HUES64 (cell line): ENCODE measurements at regions not wholly inside any gene's neighbourhood (a gene's known extent, or its start where the extent isn't known, plus 50 kb on each side); places are given as distances from the start of the nearest gene placed in this dataset.

Experiments used
- H3K27ac ChIP-seq: 2 replicates; pipeline ENCODE4 v1.7.0; 2013; ENCODE audit warnings: low read depth, low read length, inconsistent platforms
- H3K27me3 ChIP-seq: 2 replicates; pipeline ENCODE4 v1.6.1; 2013; ENCODE audit warnings: mild to moderate bottlenecking, low read length; ENCODE audit not compliant: insufficient read depth
- H3K36me3 ChIP-seq: 2 replicates; pipeline ENCODE4 v1.6.1; 2013; ENCODE audit warnings: mild to moderate bottlenecking, low read length; ENCODE audit not compliant: insufficient read depth
- H3K4me1 ChIP-seq: 2 replicates; pipeline ENCODE4 v1.6.1; 2013; ENCODE audit warnings: mild to moderate bottlenecking, low read length, moderate library complexity; ENCODE audit not compliant: insufficient read depth
- H3K4me3 ChIP-seq: 2 replicates; pipeline ENCODE4 v1.5.1; 2013; ENCODE audit warnings: mild to moderate bottlenecking, low read length, moderate library complexity
- H3K9ac ChIP-seq: 2 replicates; pipeline ENCODE4 v1.6.1; 2013; ENCODE audit warnings: mild to moderate bottlenecking, low read depth, low read length
- H3K9me3 ChIP-seq: 2 replicates; pipeline ENCODE4 v1.6.1; 2013; ENCODE audit warnings: low read depth, low read length; ENCODE audit not compliant: insufficient read depth
- WGBS: fragments of 150-250, 120-280 bp; methylation state at CpG from one replicate; pipeline ENCODE4 v1.1.7; 2013; ENCODE audit warnings: missing lambda C conversion rate; 5-methylcytosine and 5-hydroxymethylcytosine counted together

- H3K36me3 ChIP-seq = no peaks in the 10 kb centered on the region
- 81% methylated on average over 41 of the region's 41 CpGs for WGBS
- peaks cover 9% of the 10 kb centered on the region for H3K4me1 ChIP-seq
- no peaks in the 10 kb centered on the region for H3K9me3 ChIP-seq
- no peaks in the 10 kb centered on the region for H3K27me3 ChIP-seq
- no peak overlapping the region for H3K9ac ChIP-seq
- H3K4me3 ChIP-seq = no peak overlapping the region
- H3K27ac ChIP-seq = no peak overlapping the region
Measured at GRCh38 chr22:49368976-49369725, 458.5 kb downstream of the BRD1 start.

DNA sequence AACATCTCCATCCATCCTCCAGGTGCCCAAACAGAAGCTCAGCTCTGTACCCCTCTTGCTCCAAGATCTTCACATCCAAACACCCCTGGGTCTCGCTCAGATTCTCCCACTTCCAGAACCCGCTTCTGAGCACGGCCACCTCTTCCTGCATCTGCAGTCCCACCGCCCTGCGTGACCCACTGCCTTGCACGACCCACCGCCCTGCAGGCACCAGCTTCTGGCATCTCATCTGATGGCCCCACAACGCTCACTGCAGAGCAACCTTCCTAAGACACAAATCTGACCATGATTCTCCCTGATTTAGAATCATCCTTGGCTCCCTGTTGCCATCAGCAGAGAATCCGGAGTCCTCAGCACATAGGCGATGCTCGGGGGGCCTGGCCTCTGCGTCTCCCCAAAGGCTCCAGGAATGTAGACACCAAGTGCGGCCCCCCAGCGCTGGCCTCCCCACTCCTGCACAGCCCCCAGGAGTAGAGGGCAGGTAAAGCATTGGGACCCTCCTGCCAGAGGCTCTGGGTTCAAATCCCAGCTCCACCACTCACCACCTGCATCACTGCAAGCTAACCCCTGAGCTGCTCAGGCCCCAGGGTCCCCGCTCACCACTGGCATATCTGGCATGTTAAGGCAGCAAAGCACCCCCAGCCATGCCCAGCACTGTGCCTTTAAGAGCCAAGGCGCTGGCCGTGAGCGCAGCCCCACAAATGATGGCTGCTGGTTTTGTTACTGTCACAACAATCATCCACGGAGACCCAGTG, 459.3 kb downstream of the BRD1 start:
- no peak overlapping the region for H3K27ac ChIP-seq
- peaks cover 9% of the 10 kb centered on the region for H3K4me1 ChIP-seq
- H3K36me3 ChIP-seq = no peaks in the 10 kb centered on the region
- H3K4me3 ChIP-seq = no peak overlapping the region
- no peaks in the 10 kb centered on the region for H3K9me3 ChIP-seq
- no peak overlapping the region for H3K9ac ChIP-seq
- 91% methylated on average over 19 of the region's 19 CpGs for WGBS
- H3K27me3 ChIP-seq = no peaks in the 10 kb centered on the region

DNA sequence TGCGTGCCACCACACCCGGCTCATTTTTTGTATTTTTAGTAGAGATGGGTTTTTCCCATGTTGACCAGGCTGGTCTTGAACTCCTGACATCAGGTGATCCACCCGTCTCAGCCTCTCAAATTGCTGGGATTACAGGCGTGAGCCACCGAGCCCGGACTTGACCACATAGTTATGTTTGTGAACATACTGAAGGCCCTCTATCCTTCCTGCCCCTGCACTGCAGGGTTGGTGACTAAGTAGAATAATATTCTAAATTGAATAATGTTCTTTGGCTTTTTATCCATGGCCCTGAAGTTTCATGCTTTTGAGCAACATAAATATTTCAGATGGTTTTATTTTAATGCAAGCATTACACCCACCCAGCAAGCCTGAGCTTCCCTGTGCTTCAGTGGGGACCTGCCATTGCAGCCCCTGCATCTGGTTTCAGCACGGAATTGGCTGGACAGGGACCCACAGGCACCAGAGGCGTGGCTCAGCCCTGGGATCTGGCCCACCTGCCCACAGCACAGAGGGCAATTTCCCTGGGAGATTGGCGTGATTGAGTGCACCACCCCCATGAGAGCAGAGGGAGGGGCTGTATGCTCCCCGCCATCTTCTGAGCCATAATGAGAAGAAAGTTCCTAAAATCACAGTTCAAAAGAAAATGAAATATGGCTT, 460.5 kb downstream of the BRD1 start:
- H3K9me3 ChIP-seq = no peaks in the 10 kb centered on the region
- peaks cover under 1% of the 10 kb centered on the region; the same call in 1 of the 2 replicates for H3K4me1 ChIP-seq
- 79% methylated on average over 9 of the region's 10 CpGs for WGBS
- no peaks in the 10 kb centered on the region for H3K36me3 ChIP-seq
- H3K9ac ChIP-seq = no peak overlapping the region
- H3K27ac ChIP-seq = no peak overlapping the region
- H3K4me3 ChIP-seq = no peak overlapping the region
- no peaks in the 10 kb centered on the region for H3K27me3 ChIP-seq

DNA sequence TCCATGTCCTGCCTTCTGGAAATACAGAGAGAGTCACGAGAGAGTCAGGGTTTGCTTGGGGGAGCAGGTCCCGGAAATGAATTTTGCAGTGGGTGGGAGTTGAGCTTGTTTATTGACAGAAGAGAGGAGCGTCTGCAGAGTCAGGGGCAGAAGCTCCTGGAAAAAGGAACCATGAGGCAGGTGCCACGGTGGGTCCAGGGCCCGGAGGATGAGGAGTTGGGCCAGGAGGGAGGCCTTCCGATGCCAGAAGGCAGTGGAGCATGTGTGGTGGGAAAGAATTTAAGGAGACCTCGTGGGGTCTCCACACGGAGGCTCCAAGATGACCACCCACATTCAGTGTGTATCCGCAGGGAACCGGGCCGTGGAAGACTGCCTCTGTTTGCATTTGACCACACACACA, 461.2 kb downstream of the BRD1 start:
- Histone ChIP-seq H3K9ac (no peak overlapping the region), H3K4me3 (no peak overlapping the region), H3K9me3 (no peaks in the 10 kb centered on the region), H3K27ac (no peak overlapping the region), H3K27me3 (no peaks in the 10 kb centered on the region), H3K4me1 (no peaks in the 10 kb centered on the region), H3K36me3 (no peaks in the 10 kb centered on the region)
- 85% methylated on average over 8 of the region's 11 CpGs for WGBS

DNA sequence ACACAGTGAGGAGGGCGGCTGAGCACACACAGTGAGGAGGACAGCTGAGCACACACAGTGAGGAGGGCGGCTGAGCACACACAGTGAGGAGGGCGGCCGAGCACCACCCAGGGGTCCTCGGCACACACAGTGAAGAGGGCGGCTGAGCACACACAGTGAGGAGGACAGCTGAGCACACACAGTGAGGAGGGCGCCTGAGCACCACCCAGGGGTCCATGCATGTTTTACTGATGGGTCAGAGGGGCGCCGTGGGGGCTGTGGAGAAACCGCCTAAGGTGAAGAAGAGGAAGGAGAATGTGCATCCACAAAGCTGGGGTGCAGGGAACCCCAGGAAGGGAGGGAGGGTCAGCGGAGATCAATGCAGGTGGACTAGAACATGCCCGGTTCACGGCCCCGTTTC, 461.8 kb downstream of the BRD1 start:
- WGBS = 89% methylated on average over 14 of the region's 14 CpGs
- H3K4me3 ChIP-seq = no peak overlapping the region
- H3K36me3 ChIP-seq = no peaks in the 10 kb centered on the region
- no peaks in the 10 kb centered on the region for H3K27me3 ChIP-seq
- no peaks in the 10 kb centered on the region for H3K9me3 ChIP-seq
- no peak overlapping the region for H3K9ac ChIP-seq
- no peaks in the 10 kb centered on the region for H3K4me1 ChIP-seq
- no peak overlapping the region for H3K27ac ChIP-seq

- H3K36me3 ChIP-seq = no peaks in the 10 kb centered on the region
- WGBS = 88% methylated on average over 15 of the region's 15 CpGs
- H3K27me3 ChIP-seq = no peaks in the 10 kb centered on the region
- no peak overlapping the region for H3K4me3 ChIP-seq
- no peak overlapping the region for H3K27ac ChIP-seq
- H3K9me3 ChIP-seq = no peaks in the 10 kb centered on the region
- no peaks in the 10 kb centered on the region for H3K4me1 ChIP-seq
- no peak overlapping the region for H3K9ac ChIP-seq
Measured at GRCh38 chr22:49365191-49365837, 462.4 kb downstream of the BRD1 start.

DNA sequence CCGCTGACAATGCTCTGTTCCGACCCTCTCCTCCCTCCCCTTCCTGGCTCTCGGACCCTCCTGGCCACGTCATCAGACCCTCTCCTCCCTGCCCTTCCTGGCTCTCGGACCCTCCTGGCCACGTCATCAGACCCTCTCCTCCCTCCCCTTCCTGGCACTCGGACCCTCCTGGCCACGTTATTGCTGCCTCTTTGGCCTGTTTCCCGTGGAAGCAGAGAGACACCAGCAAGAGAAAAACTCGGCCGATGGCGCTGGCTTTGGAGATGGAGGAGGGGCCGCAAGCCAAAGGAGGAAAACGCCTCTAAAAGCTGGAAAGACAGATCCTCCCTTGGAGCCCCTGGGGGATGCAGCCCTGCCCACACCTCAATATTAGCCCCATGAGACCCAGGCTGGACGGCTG, 463.3 kb downstream of the BRD1 start:
- Histone ChIP-seq H3K4me1 (no peaks in the 10 kb centered on the region), H3K9ac (no peak overlapping the region), H3K4me3 (no peak overlapping the region), H3K27ac (no peak overlapping the region), H3K27me3 (no peaks in the 10 kb centered on the region), H3K36me3 (no peaks in the 10 kb centered on the region), H3K9me3 (no peaks in the 10 kb centered on the region)
- 94% methylated on average over 15 of the region's 15 CpGs for WGBS

- Histone ChIP-seq H3K4me1 (no peaks in the 10 kb centered on the region), H3K9me3 (no peaks in the 10 kb centered on the region)
- 93% methylated on average over 27 of the region's 27 CpGs for WGBS
Measured at GRCh38 chr22:49363526-49364230, 464.0 kb downstream of the BRD1 start.

GRCh38 chr22:49362211-49362839, 465.3 kb downstream of the BRD1 start:
- WGBS = 88% methylated on average over 13 of the region's 13 CpGs
- Histone ChIP-seq H3K4me3 (no peak overlapping the region), H3K4me1 (no peaks in the 10 kb centered on the region), H3K36me3 (no peaks in the 10 kb centered on the region), H3K9me3 (no peaks in the 10 kb centered on the region), H3K27ac (no peak overlapping the region), H3K9ac (no peak overlapping the region), H3K27me3 (no peaks in the 10 kb centered on the region)

More at GRCh38 chr22:49363526-49364230, 464.0 kb downstream of the BRD1 start:
- Histone ChIP-seq H3K27ac (no peak overlapping the region), H3K27me3 (no peaks in the 10 kb centered on the region), H3K36me3 (no peaks in the 10 kb centered on the region), H3K9ac (no peak overlapping the region), H3K4me3 (no peak overlapping the region)

GRCh38 chr22:49361164-49361563, 466.5 kb downstream of the BRD1 start:
- 94% methylated on average over 2 of the region's 4 CpGs for WGBS
- H3K36me3 ChIP-seq = no peaks in the 10 kb centered on the region
- no peak overlapping the region for H3K4me3 ChIP-seq
- no peaks in the 10 kb centered on the region for H3K9me3 ChIP-seq
- no peaks in the 10 kb centered on the region for H3K27me3 ChIP-seq
- H3K4me1 ChIP-seq = no peaks in the 10 kb centered on the region
- H3K27ac ChIP-seq = no peak overlapping the region
- H3K9ac ChIP-seq = no peak overlapping the region
